H9 (cell line): ENCODE measurements at regions not wholly inside any gene's neighbourhood (a gene's known extent, or its start where the extent isn't known, plus 50 kb on each side); places are given as distances from the start of the nearest gene placed in this dataset.

Experiments used
- DNase-seq: peaks from one replicate; pipeline ENCODE4 v3.0.0-alpha.2; 2017
- H2AFZ ChIP-seq: one replicate; pipeline ENCODE4 v1.6.1; 2013; ENCODE audit warnings: mild to moderate bottlenecking, low read length, control low read depth, moderate library complexity
- H2AK5ac ChIP-seq: 2 replicates; pipeline ENCODE4 v1.6.1; 2013; ENCODE audit warnings: low read length, control low read depth, mixed read lengths; ENCODE audit not compliant: insufficient read length
- H2BK120ac ChIP-seq: one replicate; pipeline ENCODE4 v1.6.1; 2013; ENCODE audit warnings: low read depth, mild to moderate bottlenecking, low read length, control low read depth, inconsistent platforms; ENCODE audit not compliant: poor library complexity, severe bottlenecking
- H2BK12ac ChIP-seq: 2 replicates; pipeline ENCODE4 v1.6.1; 2013; ENCODE audit warnings: low read length, control low read depth, mixed read lengths, low read depth; ENCODE audit not compliant: insufficient read length
- H2BK15ac ChIP-seq: 2 replicates; pipeline ENCODE4 v1.6.1; 2013; ENCODE audit warnings: low read depth, low read length, control low read depth
- H2BK20ac ChIP-seq: one replicate; pipeline ENCODE4 v1.6.1; 2013; ENCODE audit warnings: low read depth, mild to moderate bottlenecking, low read length, control low read depth, inconsistent platforms; ENCODE audit not compliant: poor library complexity, severe bottlenecking
- H2BK5ac ChIP-seq: 2 replicates; pipeline ENCODE4 v1.6.1; 2013; ENCODE audit warnings: low read length, control low read depth, mixed read lengths; ENCODE audit not compliant: insufficient read length
- H3K14ac ChIP-seq: 2 replicates; pipeline ENCODE4 v1.6.1; 2013; ENCODE audit warnings: low read length, control low read depth; ENCODE audit not compliant: insufficient read depth
- H3K18ac ChIP-seq: 2 replicates; pipeline ENCODE4 v1.6.1; 2013; ENCODE audit warnings: low read depth, mild to moderate bottlenecking, mixed read lengths, low read length, control low read depth; ENCODE audit not compliant: insufficient read length
- H3K23ac ChIP-seq: 2 replicates; pipeline ENCODE4 v1.6.1; 2013; ENCODE audit warnings: low read length, control low read depth, mixed read lengths, low read depth; ENCODE audit not compliant: insufficient read length
- H3K23me2 ChIP-seq: 2 replicates; pipeline ENCODE4 v1.6.1; 2013; ENCODE audit warnings: low read depth, mild to moderate bottlenecking, mixed read lengths, low read length, control low read depth; ENCODE audit not compliant: insufficient read length, poor library complexity, severe bottlenecking
- H3K27ac ChIP-seq: 2 replicates; pipeline ENCODE4 v1.5.1; 2013; ENCODE audit warnings: low read length, control low read depth, mixed read lengths, low read depth; ENCODE audit not compliant: insufficient read length
- H3K27me3 ChIP-seq: 2 replicates; pipeline ENCODE4 v1.6.1; 2013; ENCODE audit warnings: low read length, control low read depth, inconsistent platforms; ENCODE audit not compliant: insufficient read depth
- H3K4ac ChIP-seq: 2 replicates; pipeline ENCODE4 v1.6.1; 2013; ENCODE audit warnings: low read depth, mild to moderate bottlenecking, control low read depth, inconsistent platforms, low read length, moderate library complexity
- H3K4me1 ChIP-seq: 2 replicates; pipeline ENCODE4 v1.6.1; 2013; ENCODE audit warnings: low read length, control low read depth, inconsistent platforms; ENCODE audit not compliant: insufficient read depth
- H3K4me2 ChIP-seq: 2 replicates; pipeline ENCODE4 v1.6.1; 2013; ENCODE audit warnings: low read length, control low read depth, mixed read lengths; ENCODE audit not compliant: insufficient read length, insufficient read depth
- H3K56ac ChIP-seq: 2 replicates; pipeline ENCODE4 v1.6.1; 2013; ENCODE audit warnings: low read depth, mild to moderate bottlenecking, mixed read lengths, low read length, control low read depth; ENCODE audit not compliant: insufficient read length
- H3K79me1 ChIP-seq: 2 replicates; pipeline ENCODE4 v1.6.1; 2013; ENCODE audit warnings: low read depth, mild to moderate bottlenecking, moderate library complexity, low read length, control low read depth, inconsistent platforms; ENCODE audit not compliant: insufficient read depth, poor library complexity, severe bottlenecking
- H3K79me2 ChIP-seq: 2 replicates; pipeline ENCODE4 v1.6.1; 2013; ENCODE audit warnings: low read length, control low read depth, inconsistent platforms; ENCODE audit not compliant: insufficient read depth
- H3K9ac ChIP-seq: 2 replicates; pipeline ENCODE4 v1.6.1; 2013; ENCODE audit warnings: low read length, control low read depth, mixed read lengths; ENCODE audit not compliant: insufficient read length; ENCODE audit errors: extremely low read depth
- H3K9me3 ChIP-seq: one replicate; pipeline ENCODE4 v1.6.1; 2013; ENCODE audit warnings: low read depth, low read length, inconsistent platforms; ENCODE audit not compliant: control insufficient read depth
- H3T11ph ChIP-seq: one replicate; pipeline ENCODE4 v1.6.1; 2013; ENCODE audit warnings: mild to moderate bottlenecking, low read length, control low read depth, inconsistent platforms
- H4K20me1 ChIP-seq: one replicate; pipeline ENCODE4 v1.6.1; 2013; ENCODE audit not compliant: control insufficient read depth, insufficient read length, insufficient read depth
- H4K5ac ChIP-seq: 2 replicates; pipeline ENCODE4 v1.6.1; 2013; ENCODE audit warnings: low read depth, mild to moderate bottlenecking, mixed read lengths, low read length, control low read depth; ENCODE audit not compliant: insufficient read length
- H4K8ac ChIP-seq: replicated peaks from 2 replicates; pipeline ENCODE4 v1.6.1; 2013; ENCODE audit warnings: low read length, control low read depth, mixed read lengths, low read depth; ENCODE audit not compliant: insufficient read length
- H4K91ac ChIP-seq: 2 replicates; pipeline ENCODE4 v1.6.1; 2013; ENCODE audit warnings: low read depth, mild to moderate bottlenecking, moderate library complexity, mixed read lengths, low read length, control low read depth; ENCODE audit not compliant: insufficient read length
- H3K27ac Mint-ChIP-seq, 3 experiments: 2 replicates in 2 of 3; 3 replicates in 1 of 3; pipeline ENCODE4 v1.8.0; 2020 to 2021; ENCODE audit warnings: mixed read lengths in 3 of 3, mild to moderate bottlenecking in 1 of 3, moderate library complexity in 1 of 3
- H3K27me3 Mint-ChIP-seq: 2 replicates; pipeline ENCODE4 v1.8.0; 2021; ENCODE audit warnings: low read depth, mild to moderate bottlenecking, moderate library complexity, mixed read lengths
- H3K36me3 Mint-ChIP-seq, 3 experiments: 2 replicates in 2 of 3; 3 replicates in 1 of 3; pipeline ENCODE4 v1.8.0; 2020 to 2021; ENCODE audit warnings: low read depth in 3 of 3, mixed read lengths in 3 of 3; ENCODE audit not compliant: insufficient read depth in 1 of 3
- H3K4me1 Mint-ChIP-seq, 2 experiments: 2 replicates each; pipeline ENCODE4 v1.8.0; 2020; ENCODE audit warnings: mixed read lengths in 2 of 2
- H3K4me3 Mint-ChIP-seq, 2 experiments: 2 replicates in 1 of 2; 3 replicates in 1 of 2; pipeline ENCODE4 v1.8.0; 2020 to 2021; ENCODE audit warnings: mild to moderate bottlenecking in 2 of 2, mixed read lengths in 2 of 2, moderate library complexity in 1 of 2
- H3K9me3 Mint-ChIP-seq, 2 experiments: 2 replicates in 1 of 2; 3 replicates in 1 of 2; pipeline ENCODE4 v1.8.0; 2020; ENCODE audit warnings: mild to moderate bottlenecking in 2 of 2, mixed read lengths in 2 of 2, moderate library complexity in 1 of 2
- CTCF ChIP-seq: fragments of 200-600 bp; sonication (generic); conservative IDR thresholded peaks from 3 replicates; pipeline ENCODE4 v1.8.0; 2021; ENCODE audit warnings: antibody characterized with exemption, mild to moderate bottlenecking
- WGBS: extraction: QIAGEN DNeasy Blood & Tissue Kit; methylation state at CpG from one replicate; pipeline ENCODE4 v1.1.7; 2013; ENCODE audit warnings: missing lambda C conversion rate, low lambda C conversion rate, mixed read lengths; ENCODE audit not compliant: insufficient read length; ENCODE audit errors: extremely low coverage; 5-methylcytosine and 5-hydroxymethylcytosine counted together

- Histone ChIP-seq H3K4me2 (no peak overlapping the region), H3K9me3 (no peaks in the 10 kb centered on the region), H2BK20ac (no peak overlapping the region), H3K56ac (no peak overlapping the region), H3K79me1 (no peaks in the 10 kb centered on the region), H2BK12ac (no peak overlapping the region), H2BK15ac (no peak overlapping the region), H3K23me2 (no peaks in the 10 kb centered on the region), H2AFZ (no peak overlapping the region), H4K20me1 (no peaks in the 10 kb centered on the region), H3K27me3 (no peaks in the 10 kb centered on the region), H3K4me1 (no peaks in the 10 kb centered on the region; the same call in 1 of the 2 replicates), H3K23ac (no peak overlapping the region), H3K18ac (no peak overlapping the region), H3K9ac (no peak overlapping the region), H2BK120ac (no peak overlapping the region), H4K5ac (no peak overlapping the region), H3K79me2 (no peaks in the 10 kb centered on the region), H2BK5ac (no peak overlapping the region), H3K4ac (no peak overlapping the region), H2AK5ac (no peak overlapping the region), H3K14ac (no peak overlapping the region), H4K8ac (no peak overlapping the region), H3T11ph (no peak overlapping the region), H4K91ac (no peak overlapping the region), H3K27ac (no peak overlapping the region)
- Mint-ChIP-seq H3K36me3 (no peaks in the 10 kb centered on the region), H3K4me3 (no peak overlapping the region), H3K9me3 (no peaks in the 10 kb centered on the region), H3K27me3 (no peaks in the 10 kb centered on the region), H3K4me1 (peaks cover 30 to 42% of the 10 kb centered on the region in 2 experiments), H3K27ac (no peak overlapping the region; a peak in 1 of 7 replicates)
- WGBS = no CpG with 5 or more reads among the region's 2 CpGs
- no peak for TF ChIP-seq CTCF
- no peak for DNase-seq
Measured at GRCh38 chr6:139544701-139545057, 170.2 kb upstream of the CITED2 start.
